GM18511 (cell line): ENCODE measurements at regions not wholly inside any gene's neighbourhood (a gene's known extent, or its start where the extent isn't known, plus 50 kb on each side); places are given as distances from the start of the nearest gene placed in this dataset.

ENCODE experiments used
- ATAC-seq: cut with Tn5 transposase; IDR thresholded peaks from one replicate; pipeline ENCODE4 v1.9.1; 2021; ENCODE audit warnings: mild to moderate bottlenecking, moderate library complexity; ENCODE audit not compliant: unreplicated experiment

- ATAC-seq = no peak
Measured at GRCh38 chr2:22850310-22850709, 534.7 kb upstream of the KLHL29 start.

- no peak for ATAC-seq
Measured at GRCh38 chr2:22854588-22854987, 530.4 kb upstream of the KLHL29 start.

GRCh38 chr2:22855081-22855480, 529.9 kb upstream of the KLHL29 start:
- ATAC-seq = no peak

- no peak for ATAC-seq
Measured at GRCh38 chr2:22855761-22856184, 529.2 kb upstream of the KLHL29 start.

GRCh38 chr2:22867973-22868372, 517.0 kb upstream of the KLHL29 start:
- ATAC-seq = no peak

GRCh38 chr2:22878121-22878520, 506.9 kb upstream of the KLHL29 start:
- no peak for ATAC-seq

- ATAC-seq = no peak
Measured at GRCh38 chr2:22879009-22879863, 505.7 kb upstream of the KLHL29 start.

GRCh38 chr2:22880161-22880560, 504.8 kb upstream of the KLHL29 start:
- ATAC-seq = no peak

GRCh38 chr2:22882011-22882410, 503.0 kb upstream of the KLHL29 start:
- no peak for ATAC-seq

- ATAC-seq = no peak
Measured at GRCh38 chr2:22882643-22883042, 502.3 kb upstream of the KLHL29 start.

- ATAC-seq = no peak
Measured at GRCh38 chr2:22883054-22883453, 501.9 kb upstream of the KLHL29 start.

GRCh38 chr2:22885245-22885644, 499.7 kb upstream of the KLHL29 start:
- no peak for ATAC-seq

- no peak for ATAC-seq
Measured at GRCh38 chr2:22887426-22887825, 497.6 kb upstream of the KLHL29 start.

- ATAC-seq = no peak
Measured at GRCh38 chr2:22887845-22888244, 497.1 kb upstream of the KLHL29 start.

GRCh38 chr2:22890132-22890531, 494.8 kb upstream of the KLHL29 start:
- no peak for ATAC-seq

GRCh38 chr2:22893761-22894517, 491.0 kb upstream of the KLHL29 start:
- ATAC-seq = no peak

GRCh38 chr2:22894761-22895160, 490.2 kb upstream of the KLHL29 start:
- ATAC-seq = no peak

- no peak for ATAC-seq
Measured at GRCh38 chr2:22897428-22897827, 487.6 kb upstream of the KLHL29 start.

GRCh38 chr2:22900674-22901073, 484.3 kb upstream of the KLHL29 start:
- no peak for ATAC-seq

GRCh38 chr2:22901471-22902179, 483.4 kb upstream of the KLHL29 start:
- ATAC-seq = no peak

GRCh38 chr2:22902180-22902550, 482.8 kb upstream of the KLHL29 start:
- no peak for ATAC-seq
